Astrocyte of the cerebellum (primary cell): ENCODE measurements at regions not wholly inside any gene's neighbourhood (a gene's known extent, or its start where the extent isn't known, plus 50 kb on each side); places are given as distances from the start of the nearest gene placed in this dataset.

Experiments
- DNase-seq: peaks from one replicate; pipeline ENCODE4 v3.0.0-alpha.2; 2011; ENCODE audit warnings: low read depth
- H3K4me3 ChIP-seq: 2 replicates; pipeline ENCODE4 v1.5.1; 2011; ENCODE audit warnings: mild to moderate bottlenecking, low read depth, low read length, moderate library complexity
- in situ Hi-C: cut with HindIII; loops from 2 replicates; pipeline ENCODE4 v1.10.0; 2017; ENCODE audit warnings: low sequenced_read_pairs
- TF ChIP-seq, protein P1 (sequence below): IDR thresholded peaks from 2 replicates; pipeline ENCODE4 v1.5.1; 2012; ENCODE audit warnings: low read length, low read depth, moderate library complexity, mild to moderate bottlenecking; ENCODE audit errors: missing control alignments

DNA sequence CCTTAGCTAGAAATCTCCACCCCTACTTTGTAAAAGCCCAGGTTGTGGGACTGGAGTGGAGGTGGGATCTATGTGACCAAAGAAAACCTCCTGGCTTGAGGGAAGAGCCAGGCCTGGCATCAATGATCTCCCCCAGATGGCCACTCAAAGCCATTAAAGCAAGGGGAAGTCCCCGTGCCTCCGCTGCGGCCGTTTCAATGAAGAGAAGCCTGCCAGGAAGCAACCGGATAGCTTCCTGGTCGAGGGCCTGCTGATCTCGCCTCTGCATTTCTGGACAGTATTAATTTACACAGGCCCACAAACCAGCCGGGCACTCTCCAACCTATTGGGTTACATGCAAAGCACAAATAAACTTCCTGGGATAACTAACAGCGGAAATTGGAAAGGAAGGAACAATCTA, 160.5 kb upstream of the MSX2 start:
- TF ChIP-seq, protein P1, sequence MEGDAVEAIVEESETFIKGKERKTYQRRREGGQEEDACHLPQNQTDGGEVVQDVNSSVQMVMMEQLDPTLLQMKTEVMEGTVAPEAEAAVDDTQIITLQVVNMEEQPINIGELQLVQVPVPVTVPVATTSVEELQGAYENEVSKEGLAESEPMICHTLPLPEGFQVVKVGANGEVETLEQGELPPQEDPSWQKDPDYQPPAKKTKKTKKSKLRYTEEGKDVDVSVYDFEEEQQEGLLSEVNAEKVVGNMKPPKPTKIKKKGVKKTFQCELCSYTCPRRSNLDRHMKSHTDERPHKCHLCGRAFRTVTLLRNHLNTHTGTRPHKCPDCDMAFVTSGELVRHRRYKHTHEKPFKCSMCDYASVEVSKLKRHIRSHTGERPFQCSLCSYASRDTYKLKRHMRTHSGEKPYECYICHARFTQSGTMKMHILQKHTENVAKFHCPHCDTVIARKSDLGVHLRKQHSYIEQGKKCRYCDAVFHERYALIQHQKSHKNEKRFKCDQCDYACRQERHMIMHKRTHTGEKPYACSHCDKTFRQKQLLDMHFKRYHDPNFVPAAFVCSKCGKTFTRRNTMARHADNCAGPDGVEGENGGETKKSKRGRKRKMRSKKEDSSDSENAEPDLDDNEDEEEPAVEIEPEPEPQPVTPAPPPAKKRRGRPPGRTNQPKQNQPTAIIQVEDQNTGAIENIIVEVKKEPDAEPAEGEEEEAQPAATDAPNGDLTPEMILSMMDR, result no peak
- H3K4me3 ChIP-seq, result no peak overlapping the region
- in situ Hi-C loops, result no loop called here
- no peak for DNase-seq

DNA sequence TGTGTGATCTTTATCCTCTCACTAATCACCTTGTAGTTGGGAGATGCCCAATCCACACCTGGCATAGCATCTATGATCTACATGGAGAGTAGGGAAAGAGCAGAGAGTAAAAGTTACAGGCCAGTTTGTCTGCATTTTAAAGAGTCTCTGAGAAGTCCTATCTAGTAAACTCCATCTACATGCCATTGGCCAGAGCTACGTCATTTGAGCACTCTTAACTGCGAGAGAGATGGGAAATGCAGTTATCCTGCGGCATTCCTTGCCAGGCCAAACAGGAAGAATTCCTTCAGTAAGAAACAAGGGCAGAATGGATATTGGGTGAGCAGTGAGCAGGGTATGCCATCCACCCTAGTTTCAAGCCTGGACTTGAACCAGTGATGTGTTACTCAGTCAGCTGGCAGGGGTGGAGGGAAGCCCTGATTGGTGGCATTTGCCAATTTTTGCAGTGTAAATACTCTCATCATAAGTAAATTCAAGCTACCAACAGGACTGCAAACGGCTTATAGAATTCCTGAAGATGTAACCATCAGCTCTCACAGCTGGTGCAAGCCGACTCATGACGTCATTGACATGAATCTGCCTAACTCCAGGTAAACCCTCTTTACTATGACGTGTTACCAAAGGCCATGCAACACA, 156.8 kb upstream of the MSX2 start:
- H3K4me3 ChIP-seq, result no peak overlapping the region
- TF ChIP-seq, protein P1, result no peak
- DNase-seq, result no peak
- in situ Hi-C loops, result no loop called here

DNA sequence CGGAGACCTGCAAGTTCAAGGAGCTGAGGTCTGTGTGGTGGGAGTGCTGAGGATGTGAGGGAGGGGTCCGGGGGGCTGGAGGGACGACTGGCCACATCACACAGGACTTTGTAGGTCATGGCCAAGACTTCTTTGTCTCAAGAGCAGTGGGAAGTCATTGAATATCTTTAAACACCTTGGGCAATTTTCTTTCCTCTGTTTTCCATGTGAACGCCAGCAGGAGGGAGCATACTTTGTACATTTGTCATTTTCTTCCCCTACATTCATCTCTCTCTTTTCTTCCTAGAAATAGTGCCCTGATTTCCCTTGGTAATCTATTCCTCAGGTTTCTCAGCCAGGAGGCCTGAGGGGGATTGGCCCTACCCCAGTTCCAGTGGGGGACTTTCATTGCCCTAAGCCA, 153.7 kb upstream of the MSX2 start:
- TF ChIP-seq, protein P1, result no peak
- in situ Hi-C loops, result no loop called here
- no peak overlapping the region for H3K4me3 ChIP-seq
- peak; percentile 53 for DNase-seq

DNA sequence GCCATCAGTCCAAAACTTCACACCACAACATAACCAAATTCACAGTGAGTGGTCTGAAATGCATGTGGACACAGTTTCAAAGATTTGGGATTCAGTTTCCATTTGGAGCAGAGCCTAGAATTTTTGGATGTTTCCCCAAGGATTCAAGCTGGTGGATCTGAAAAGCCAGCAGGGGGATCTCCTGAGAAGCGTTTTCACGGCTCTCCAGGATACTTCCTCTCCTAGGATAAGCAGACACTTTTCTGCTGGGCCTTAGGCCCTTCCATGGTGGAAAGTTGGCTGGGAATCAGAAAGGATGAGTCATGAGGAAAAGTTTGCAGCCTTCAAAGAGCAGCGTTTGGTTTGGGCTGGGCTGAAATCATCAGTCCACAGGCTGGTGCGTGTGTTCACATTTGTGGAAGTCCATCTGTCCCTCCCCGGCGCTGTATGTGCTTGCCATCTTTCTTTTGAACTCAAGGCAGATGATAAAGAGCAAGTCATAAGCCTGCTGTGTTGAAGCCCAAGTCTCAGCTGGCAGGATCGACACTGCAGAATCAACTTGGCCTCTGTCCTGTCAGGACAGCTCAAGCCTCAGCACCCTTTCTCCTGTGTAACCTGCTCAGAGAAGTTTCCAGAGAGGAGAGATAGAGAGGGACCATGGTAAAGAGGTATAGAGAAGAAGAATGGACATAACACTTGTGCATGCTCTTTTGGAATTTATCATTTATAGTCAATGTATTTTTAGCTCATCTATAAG, 152.6 kb upstream of the MSX2 start:
- no peak overlapping the region for H3K4me3 ChIP-seq
- peak; percentile 100 for DNase-seq
- in situ Hi-C loops, result no loop called here
- TF ChIP-seq, protein P1, result peak; percentile 71

DNA sequence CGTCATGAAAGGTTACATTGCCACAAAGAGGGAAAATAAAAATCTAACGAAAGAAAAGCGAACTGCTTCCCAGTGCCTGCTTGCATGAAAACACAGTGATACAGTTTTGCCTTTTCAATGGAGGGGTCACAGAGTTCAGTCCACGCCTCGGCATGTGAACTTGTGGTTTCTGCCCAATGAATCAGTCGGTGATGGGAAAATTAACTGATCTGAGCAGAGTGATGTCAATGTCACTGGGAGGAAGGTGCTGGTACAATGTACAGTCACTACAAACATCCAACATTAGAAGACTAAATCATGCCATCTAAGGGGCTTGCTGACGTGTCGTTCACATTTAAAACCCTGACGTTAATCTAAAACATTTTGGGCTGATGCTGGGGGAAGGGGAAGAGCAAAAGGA, 151.8 kb upstream of the MSX2 start:
- no peak for DNase-seq
- H3K4me3 ChIP-seq, result no peak overlapping the region
- in situ Hi-C loops, result no loop called here
- TF ChIP-seq, protein P1, result no peak

DNA sequence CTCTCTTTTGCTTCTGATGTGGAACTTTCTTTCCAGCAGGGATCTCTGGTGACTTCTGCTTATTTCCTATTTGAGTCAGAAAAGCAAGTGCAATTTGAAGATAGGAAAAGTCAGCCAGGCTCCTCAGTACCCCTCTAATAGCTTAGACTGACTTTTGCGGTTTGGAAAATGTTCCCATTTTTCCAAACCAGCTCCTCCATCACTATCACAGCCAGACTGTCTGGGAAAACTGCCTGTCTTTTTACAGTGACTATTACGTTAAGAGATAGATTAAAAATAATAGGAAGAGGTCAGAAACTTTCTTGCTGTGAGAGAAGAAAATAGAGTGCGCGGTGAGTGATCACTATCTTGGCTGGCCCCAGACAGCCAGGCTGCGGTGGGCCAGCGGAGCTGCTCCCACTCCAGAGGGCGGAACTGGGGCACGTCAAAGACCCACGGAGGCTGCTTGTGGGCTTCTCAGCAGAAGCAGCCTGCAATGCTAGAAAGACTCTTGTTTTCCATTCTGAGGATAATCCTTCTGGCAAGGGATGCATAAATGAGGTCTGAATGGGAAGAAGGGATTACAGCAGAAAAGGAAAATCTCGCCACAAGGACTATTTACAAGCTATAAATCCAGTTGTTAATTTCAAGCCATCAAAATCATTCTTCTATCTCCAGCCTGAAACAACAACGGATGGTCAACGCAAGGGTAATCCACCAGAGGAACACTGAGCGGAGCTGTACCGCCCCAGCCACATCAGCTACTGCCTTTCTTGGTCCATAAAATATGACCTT, 151.0 kb upstream of the MSX2 start:
- TF ChIP-seq, protein P1, result no peak
- no peak for DNase-seq
- H3K4me3 ChIP-seq, result no peak overlapping the region
- in situ Hi-C loops, result no loop called here
